ENCODE measurements at regions not wholly inside any gene's neighbourhood (a gene's known extent, or its start where the extent isn't known, plus 50 kb on each side); places are given as distances from the start of the nearest gene placed in this dataset.

DNA sequence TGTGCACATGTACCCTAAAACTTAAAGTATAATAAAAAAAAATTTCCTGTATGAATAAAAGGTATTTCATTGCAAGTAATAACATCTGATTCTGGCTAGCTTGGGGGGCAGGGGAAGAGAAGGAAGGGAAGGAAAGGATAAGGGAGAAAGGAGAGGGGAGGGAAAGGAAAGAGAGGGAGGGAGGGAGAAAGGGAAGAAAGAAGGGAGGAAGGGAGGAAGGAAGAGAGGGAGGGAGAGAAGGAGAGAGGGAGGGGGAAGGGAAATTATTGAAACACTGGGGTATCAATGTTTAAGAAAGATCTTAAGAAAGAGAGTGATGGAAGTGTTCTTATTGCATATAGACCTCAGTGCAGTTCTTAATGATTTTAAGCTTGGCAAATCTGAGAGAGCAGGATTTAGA lies 129.8 kb upstream of the ZNF366 start:
- TF ChIP-seq, protein P1, sequence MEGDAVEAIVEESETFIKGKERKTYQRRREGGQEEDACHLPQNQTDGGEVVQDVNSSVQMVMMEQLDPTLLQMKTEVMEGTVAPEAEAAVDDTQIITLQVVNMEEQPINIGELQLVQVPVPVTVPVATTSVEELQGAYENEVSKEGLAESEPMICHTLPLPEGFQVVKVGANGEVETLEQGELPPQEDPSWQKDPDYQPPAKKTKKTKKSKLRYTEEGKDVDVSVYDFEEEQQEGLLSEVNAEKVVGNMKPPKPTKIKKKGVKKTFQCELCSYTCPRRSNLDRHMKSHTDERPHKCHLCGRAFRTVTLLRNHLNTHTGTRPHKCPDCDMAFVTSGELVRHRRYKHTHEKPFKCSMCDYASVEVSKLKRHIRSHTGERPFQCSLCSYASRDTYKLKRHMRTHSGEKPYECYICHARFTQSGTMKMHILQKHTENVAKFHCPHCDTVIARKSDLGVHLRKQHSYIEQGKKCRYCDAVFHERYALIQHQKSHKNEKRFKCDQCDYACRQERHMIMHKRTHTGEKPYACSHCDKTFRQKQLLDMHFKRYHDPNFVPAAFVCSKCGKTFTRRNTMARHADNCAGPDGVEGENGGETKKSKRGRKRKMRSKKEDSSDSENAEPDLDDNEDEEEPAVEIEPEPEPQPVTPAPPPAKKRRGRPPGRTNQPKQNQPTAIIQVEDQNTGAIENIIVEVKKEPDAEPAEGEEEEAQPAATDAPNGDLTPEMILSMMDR (IDR thresholded peaks at IDR 0.05) = no peak
- TF ChIP-seq POLR2A (IDR thresholded peaks at IDR 0.05) (no peak), EP300 (IDR thresholded peaks at IDR 0.05) (no peak)

All from ovary (tissue), 3 donors.